SU-DHL-6 (cell line): ENCODE measurements at regions not wholly inside any gene's neighbourhood (a gene's known extent, or its start where the extent isn't known, plus 50 kb on each side); places are given as distances from the start of the nearest gene placed in this dataset.

Source experiments
- H2AFZ ChIP-seq: fragments of 200-600 bp; sonication (generic); 2 replicates; pipeline ENCODE4 v1.6.1; 2014; ENCODE audit warnings: low read depth, mild to moderate bottlenecking, moderate library complexity, mixed read lengths, antibody characterized with exemption, low read length; ENCODE audit not compliant: severe bottlenecking
- H3F3A ChIP-seq: fragments of 200-600 bp; shearing (Covaris generic); 2 replicates; pipeline ENCODE4 v1.6.0; 2016; ENCODE audit warnings: antibody characterized with exemption, mild to moderate bottlenecking; ENCODE audit not compliant: insufficient read depth
- H3K27ac ChIP-seq: fragments of 200-600 bp; sonication (generic); 2 replicates; pipeline ENCODE4 v1.5.1; 2016; ENCODE audit warnings: low read depth, mild to moderate bottlenecking, low read length, moderate library complexity, mixed read lengths
- H3K27me3 ChIP-seq: fragments of 200-600 bp; sonication (generic), shearing (Covaris generic); 2 replicates; pipeline ENCODE4 v1.6.0; 2014; ENCODE audit warnings: mild to moderate bottlenecking, low read length
- H3K36me3 ChIP-seq: fragments of 200-600 bp; sonication (generic); 2 replicates; pipeline ENCODE4 v1.6.1; 2014; ENCODE audit warnings: mild to moderate bottlenecking, low read length, mixed read lengths
- H3K4me2 ChIP-seq: fragments of 300-600, 200-600 bp; shearing (Covaris generic), sonication (generic); 2 replicates; pipeline ENCODE4 v1.6.0; 2014; ENCODE audit warnings: low read length, low read depth, mild to moderate bottlenecking; ENCODE audit not compliant: poor library complexity, severe bottlenecking
- H3K4me3 ChIP-seq: fragments of 200-600 bp; sonication (generic); 2 replicates; pipeline ENCODE4 v1.5.1; 2014; ENCODE audit warnings: antibody characterized with exemption, low read length, mild to moderate bottlenecking, mixed read lengths; ENCODE audit not compliant: insufficient read depth, poor library complexity, severe bottlenecking
- H3K79me2 ChIP-seq: fragments of 200-600 bp; sonication (generic); 2 replicates; pipeline ENCODE4 v1.6.1; 2014; ENCODE audit warnings: mild to moderate bottlenecking, low read length, moderate library complexity; ENCODE audit not compliant: insufficient read depth
- H3K9ac ChIP-seq: fragments of 200-600 bp; sonication (generic); 2 replicates; pipeline ENCODE4 v1.7.0; 2014; ENCODE audit warnings: mild to moderate bottlenecking, low read length
- H3K9me2 ChIP-seq: fragments of 200-600 bp; sonication (generic); replicated peaks from 2 replicates; pipeline ENCODE4 v1.6.1; 2014; ENCODE audit warnings: low read length; ENCODE audit not compliant: insufficient read depth
- H3K9me3 ChIP-seq: fragments of 200-600 bp; sonication (generic); 2 replicates; pipeline ENCODE4 v1.6.1; 2014; ENCODE audit warnings: low read length, mixed read lengths; ENCODE audit not compliant: insufficient read depth
- H4K20me1 ChIP-seq: fragments of 200-600 bp; sonication (generic); 2 replicates; pipeline ENCODE4 v1.6.1; 2014; ENCODE audit warnings: low read depth, mild to moderate bottlenecking, antibody characterized with exemption, low read length, moderate library complexity, mixed read lengths
- EZH2phosphoT487 ChIP-seq: fragments of 200-600 bp; sonication (generic), shearing (Covaris generic); conservative IDR thresholded peaks from 2 replicates; pipeline ENCODE4 v1.6.1; 2018; ENCODE audit warnings: mild to moderate bottlenecking, antibody characterized with exemption, low read length, moderate library complexity, mixed read lengths
- TF ChIP-seq, protein P1 (sequence below): fragments of 200-600 bp; sonication (generic); IDR thresholded peaks from one replicate; pipeline ENCODE4 v1.5.1; 2017; ENCODE audit warnings: antibody characterized with exemption, mild to moderate bottlenecking, low read length, moderate library complexity; ENCODE audit not compliant: insufficient read depth, poor library complexity, severe bottlenecking

DNA sequence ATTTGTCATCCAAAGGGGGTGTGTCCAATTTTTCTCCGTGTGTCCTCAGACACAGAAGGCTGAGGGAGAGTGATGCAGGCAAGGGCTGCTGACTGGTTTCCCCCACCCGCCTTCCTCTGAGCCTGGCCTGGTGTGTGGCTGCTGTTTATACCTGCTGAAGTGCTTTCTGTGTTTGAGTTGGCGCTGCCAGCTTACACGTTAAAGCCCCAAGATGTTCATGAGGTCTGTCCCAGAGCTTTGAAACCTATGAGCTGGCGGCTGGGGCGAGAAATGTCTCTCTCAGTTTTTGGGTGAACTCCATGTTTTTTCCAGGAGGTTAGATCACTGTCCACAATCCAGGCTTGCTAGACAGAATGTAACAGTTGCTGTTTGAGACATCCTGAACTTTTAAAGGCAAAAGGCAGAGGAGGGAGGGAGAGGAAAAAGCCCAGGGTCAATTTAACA, 69.0 kb upstream of the CCN2 start:
- no peak for TF ChIP-seq EZH2phosphoT487
- TF ChIP-seq, protein P1, sequence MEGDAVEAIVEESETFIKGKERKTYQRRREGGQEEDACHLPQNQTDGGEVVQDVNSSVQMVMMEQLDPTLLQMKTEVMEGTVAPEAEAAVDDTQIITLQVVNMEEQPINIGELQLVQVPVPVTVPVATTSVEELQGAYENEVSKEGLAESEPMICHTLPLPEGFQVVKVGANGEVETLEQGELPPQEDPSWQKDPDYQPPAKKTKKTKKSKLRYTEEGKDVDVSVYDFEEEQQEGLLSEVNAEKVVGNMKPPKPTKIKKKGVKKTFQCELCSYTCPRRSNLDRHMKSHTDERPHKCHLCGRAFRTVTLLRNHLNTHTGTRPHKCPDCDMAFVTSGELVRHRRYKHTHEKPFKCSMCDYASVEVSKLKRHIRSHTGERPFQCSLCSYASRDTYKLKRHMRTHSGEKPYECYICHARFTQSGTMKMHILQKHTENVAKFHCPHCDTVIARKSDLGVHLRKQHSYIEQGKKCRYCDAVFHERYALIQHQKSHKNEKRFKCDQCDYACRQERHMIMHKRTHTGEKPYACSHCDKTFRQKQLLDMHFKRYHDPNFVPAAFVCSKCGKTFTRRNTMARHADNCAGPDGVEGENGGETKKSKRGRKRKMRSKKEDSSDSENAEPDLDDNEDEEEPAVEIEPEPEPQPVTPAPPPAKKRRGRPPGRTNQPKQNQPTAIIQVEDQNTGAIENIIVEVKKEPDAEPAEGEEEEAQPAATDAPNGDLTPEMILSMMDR: no peak
- Histone ChIP-seq H3K79me2 (no peaks in the 10 kb centered on the region), H4K20me1 (no peaks in the 10 kb centered on the region), H3K4me3 (no peak overlapping the region), H3K27me3 (no peaks in the 10 kb centered on the region), H3K4me2 (no peak overlapping the region), H3F3A (no peaks in the 10 kb centered on the region), H3K9me2 (no peaks in the 10 kb centered on the region), H3K9ac (no peak overlapping the region), H2AFZ (no peak overlapping the region), H3K9me3 (no peaks in the 10 kb centered on the region), H3K36me3 (no peaks in the 10 kb centered on the region), H3K27ac (no peak overlapping the region)

DNA sequence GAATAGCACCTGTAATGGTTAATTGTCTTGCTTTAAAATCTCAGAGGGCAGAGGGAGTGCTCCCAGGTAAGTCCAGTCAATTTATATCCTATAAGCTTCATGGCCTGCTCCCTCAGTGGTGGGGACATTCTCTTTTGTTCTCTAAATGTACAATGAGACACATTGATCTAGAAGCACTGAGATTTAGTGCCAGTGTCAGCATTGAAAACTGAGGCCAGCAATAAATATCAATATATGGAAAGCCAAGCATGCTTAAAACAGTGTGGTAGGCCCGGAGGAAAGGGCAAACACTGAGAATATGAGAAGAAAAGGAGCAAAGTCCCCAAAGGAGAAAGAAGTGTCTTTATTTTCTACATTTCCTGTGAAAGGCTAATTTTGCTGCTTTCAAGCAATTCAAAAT, 68.4 kb upstream of the CCN2 start:
- Histone ChIP-seq H4K20me1 (no peaks in the 10 kb centered on the region), H3K36me3 (no peaks in the 10 kb centered on the region), H2AFZ (no peak overlapping the region), H3K9ac (no peak overlapping the region), H3K4me3 (no peak overlapping the region), H3K9me2 (no peaks in the 10 kb centered on the region), H3K79me2 (no peaks in the 10 kb centered on the region), H3K27me3 (no peaks in the 10 kb centered on the region), H3K9me3 (no peaks in the 10 kb centered on the region), H3F3A (no peaks in the 10 kb centered on the region), H3K4me2 (no peak overlapping the region), H3K27ac (no peak overlapping the region)
- TF ChIP-seq, protein P1: no peak
- no peak for TF ChIP-seq EZH2phosphoT487

DNA sequence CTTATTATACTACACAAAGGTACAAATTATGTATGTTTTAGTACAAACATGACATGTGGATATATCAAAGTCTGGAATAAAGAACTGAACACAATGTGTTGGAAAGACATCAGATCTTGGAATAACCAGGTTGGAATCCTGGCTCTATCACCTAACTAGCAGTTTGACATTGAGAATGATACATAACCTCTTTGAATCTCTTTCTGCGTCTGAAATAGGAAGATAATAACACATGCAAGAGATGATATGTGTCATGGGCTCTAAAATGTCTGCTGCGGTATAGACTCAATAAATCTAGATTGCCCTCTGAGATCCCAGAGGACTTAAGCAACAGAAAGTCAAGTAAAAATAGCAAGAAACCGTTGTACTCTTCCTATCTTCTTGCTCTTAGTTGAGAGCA, 66.8 kb upstream of the CCN2 start:
- TF ChIP-seq EZH2phosphoT487: no peak
- TF ChIP-seq, protein P1: no peak
- Histone ChIP-seq H3K27me3 (no peaks in the 10 kb centered on the region), H3K9me2 (no peaks in the 10 kb centered on the region), H3K4me2 (no peak overlapping the region), H3K36me3 (no peaks in the 10 kb centered on the region), H3F3A (no peaks in the 10 kb centered on the region), H4K20me1 (no peaks in the 10 kb centered on the region), H3K9me3 (no peaks in the 10 kb centered on the region), H3K9ac (no peak overlapping the region), H3K27ac (no peak overlapping the region), H2AFZ (no peak overlapping the region), H3K4me3 (no peak overlapping the region), H3K79me2 (no peaks in the 10 kb centered on the region)
